Hippocampal formation (tissue), 2 donors: ENCODE measurements at regions not wholly inside any gene's neighbourhood (a gene's known extent, or its start where the extent isn't known, plus 50 kb on each side); places are given as distances from the start of the nearest gene placed in this dataset.

ENCODE experiments used
- DNase-seq, 2 donors: peaks; one replicate each; lab custom pipeline; 2025; lab: John Stamatoyannopoulos, UW

DNA sequence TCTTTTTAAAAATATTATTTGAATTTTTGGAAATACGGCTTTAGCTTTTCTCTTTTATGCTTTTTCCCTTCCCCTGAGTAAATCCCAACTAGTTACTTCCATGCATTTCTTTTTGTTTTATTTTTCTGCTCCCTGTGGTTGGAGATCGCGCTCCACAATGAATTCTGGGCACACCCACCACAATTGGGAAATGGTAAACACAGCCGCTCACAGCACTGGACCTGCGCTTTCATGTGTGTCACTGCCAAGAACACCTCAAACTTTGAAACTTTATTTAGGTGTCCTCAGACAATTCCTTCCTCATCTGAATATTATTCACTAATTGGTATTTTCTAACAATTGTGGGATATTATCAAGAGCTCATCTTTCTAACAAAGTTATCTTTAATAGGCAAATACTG, 82.8 kb upstream of the TMEM18 start:
- no peak for DNase-seq

DNA sequence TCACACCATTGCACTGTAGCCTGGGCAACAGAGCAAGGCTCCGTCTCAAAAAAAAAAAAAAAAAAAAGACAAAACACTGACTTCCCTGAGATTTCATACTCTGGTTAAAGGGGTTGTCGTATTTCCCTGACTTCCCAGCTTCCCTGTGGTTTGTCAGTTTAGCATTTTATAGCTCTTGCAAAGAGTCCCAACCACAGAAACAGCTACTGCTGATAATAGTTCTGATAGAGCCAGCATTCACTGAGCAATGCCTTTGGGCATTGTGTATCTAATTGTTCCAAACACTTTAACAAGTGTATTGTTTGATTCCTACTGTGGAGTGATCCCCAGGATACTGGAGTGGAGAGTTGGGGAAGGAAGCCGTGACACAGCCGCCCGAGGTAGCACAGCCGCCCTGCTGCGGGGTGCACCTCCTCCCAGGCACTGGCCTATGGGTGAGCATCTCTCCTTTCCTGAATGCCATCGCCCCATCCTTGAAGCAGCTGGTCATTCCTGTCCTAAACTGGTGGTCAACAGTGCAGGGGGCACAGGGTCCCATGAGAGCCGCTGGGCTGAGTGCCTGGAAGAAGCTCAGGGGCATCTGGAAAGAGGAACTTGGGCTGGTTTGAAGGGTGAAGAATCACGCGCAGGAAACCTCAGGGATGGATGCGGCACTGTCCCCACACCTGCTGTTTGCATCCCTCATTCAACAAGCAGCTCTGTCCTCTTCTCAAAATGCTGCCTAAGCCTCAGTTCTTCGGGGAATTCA, 81.0 kb upstream of the TMEM18 start:
- no peak for DNase-seq

DNA sequence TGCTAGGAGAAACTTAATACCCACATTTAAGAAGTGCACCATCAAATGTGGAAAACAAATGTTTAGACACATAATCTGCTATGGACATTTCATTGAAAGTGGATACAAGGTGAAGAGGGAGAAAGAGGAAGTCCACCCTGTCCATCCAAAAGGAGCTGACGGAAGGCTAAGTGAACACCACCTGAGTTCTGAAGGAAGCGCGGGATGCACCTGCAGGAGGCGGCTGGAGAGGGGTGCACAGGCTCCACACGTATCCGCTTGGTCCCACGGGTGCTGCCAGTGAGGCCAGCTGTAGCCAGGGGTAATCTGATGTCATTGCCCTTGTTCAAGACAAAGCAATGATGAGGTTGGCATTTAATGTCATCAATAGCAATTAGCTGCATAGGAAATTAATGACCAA, 75.9 kb upstream of the TMEM18 start:
- no peak for DNase-seq

DNA sequence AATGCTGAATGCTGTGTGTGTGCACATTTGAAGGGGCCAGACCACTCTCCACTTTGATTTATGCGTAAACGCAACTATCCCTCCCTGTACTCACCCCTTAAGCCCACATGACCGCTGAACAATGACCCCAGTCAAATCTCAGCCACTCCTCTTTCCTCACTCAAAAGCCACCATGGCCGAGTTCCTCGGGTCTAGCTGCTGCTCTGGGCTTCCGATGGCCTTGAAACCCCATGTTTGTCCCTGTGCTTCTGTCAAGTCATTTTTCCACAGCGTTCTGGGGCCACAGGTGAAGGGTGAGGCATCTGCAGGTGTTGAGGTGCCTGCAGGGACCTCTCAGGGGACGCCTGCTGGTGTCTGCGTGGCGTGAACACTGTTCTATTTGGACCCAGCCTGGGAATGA, 74.3 kb upstream of the TMEM18 start:
- no peak for DNase-seq

DNA sequence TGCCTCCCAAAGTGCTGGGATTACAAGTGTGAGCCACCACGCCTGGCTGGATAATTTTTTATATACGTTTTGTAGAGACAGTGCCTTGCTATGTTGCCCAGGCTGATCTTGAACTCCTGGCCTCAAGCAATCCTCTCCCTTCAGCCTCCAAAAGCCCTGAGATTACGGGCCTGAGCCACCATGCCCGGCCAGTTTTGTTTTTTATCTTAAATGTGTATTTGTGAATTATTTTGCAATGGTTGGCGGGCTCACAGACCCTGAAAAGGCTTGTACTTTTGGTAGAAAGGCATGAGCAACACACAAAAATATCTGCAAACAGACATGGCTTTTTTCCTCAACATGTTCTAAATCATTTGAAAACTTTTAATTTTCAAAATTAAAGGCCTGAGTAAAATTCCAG, 73.4 kb upstream of the TMEM18 start:
- DNase-seq: no peak

DNA sequence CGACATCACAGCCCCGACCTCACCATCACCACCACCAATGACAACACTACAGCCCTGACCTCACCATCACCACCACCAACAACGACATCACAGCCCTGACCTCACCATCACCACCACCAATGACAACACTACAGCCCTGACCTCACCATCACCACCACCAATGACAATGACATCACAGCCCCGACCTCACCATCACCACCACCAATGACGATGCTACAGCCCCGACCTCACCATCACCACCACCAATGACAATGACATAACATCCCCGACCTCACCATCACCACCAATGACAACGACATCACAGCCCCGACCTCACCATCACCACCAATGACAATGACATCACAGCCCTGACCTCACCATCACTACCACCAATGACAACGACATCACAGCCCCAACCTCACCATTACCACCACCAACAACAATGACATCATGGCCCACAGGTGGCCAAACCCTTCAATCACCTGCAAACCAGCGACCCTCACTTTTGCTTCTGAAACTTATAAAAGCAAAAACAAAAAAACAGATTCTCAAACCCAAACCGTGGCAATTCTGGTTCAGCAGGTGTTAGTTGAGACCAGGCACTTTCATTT, 70.7 kb upstream of the TMEM18 start:
- DNase-seq: no peak

DNA sequence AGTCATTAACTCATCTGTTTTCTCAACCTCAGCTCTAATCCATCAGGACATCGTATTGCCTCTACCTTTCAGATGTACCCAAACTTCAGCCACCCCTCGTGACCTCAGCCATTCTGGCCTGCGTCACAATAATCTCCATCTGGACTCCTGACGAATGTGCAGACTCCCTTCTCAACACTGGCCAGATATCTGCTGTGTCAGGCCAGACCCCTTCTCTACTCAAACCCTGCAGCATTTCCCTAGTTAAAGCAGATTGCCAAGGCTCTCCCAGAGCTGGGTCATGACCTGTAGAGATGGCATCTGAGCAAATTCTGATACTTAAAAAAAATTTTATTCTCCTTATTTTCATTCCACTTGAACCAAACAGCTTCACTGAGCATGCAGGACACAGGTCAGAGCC, 69.5 kb upstream of the TMEM18 start:
- no peak for DNase-seq

DNA sequence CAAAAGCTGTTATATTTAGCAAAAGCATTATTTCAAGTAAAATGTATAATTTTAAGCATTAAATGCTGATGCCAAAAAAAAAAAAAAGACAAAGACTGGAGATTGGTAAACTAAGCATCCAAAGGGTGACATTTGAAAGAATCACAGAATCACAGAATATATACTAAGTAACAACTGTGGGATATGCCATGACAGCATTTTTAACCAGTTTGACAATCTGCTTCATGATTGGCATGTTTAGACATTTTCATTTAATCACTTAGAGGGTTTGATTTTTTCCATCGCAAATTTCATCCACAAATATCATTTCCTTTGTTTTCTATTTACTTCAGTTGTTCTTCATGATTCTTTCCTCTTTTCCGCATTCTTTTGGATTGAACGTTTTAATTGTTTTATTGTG, 66.9 kb upstream of the TMEM18 start:
- DNase-seq: no peak

DNA sequence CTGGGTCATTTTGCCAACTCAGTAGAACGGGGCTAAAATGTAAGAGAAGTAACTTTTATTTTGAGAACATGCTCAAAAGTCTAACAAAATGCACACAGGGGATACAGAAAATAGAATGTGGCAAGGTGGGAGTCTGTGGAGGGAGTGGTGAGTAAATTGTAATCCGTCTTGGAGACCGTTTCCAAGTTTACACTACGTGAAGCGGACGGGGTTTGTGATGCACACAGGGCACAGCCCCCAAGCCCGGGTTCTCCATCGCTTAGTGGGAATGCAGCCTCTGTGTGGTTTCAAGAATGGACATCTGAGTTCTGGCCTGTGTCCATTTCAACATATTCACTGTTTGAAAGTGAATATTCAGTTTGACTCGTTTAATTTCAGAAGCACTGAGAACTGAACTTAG, 65.0 kb upstream of the TMEM18 start:
- DNase-seq: no peak

DNA sequence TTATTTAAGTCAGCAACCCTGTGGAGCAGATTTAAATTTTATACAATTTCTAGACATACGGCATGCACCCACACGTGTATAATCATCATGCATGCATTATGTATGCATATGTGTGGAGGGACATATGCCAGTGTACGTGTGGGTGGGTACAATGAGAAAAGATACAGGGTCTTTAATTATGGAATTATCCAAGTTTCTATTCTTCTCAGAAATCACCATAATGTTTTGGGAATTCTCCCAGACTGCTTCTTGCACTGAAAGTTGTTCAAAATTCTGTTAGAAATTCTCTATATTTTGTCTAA, 63.9 kb upstream of the TMEM18 start:
- no peak for DNase-seq

DNA sequence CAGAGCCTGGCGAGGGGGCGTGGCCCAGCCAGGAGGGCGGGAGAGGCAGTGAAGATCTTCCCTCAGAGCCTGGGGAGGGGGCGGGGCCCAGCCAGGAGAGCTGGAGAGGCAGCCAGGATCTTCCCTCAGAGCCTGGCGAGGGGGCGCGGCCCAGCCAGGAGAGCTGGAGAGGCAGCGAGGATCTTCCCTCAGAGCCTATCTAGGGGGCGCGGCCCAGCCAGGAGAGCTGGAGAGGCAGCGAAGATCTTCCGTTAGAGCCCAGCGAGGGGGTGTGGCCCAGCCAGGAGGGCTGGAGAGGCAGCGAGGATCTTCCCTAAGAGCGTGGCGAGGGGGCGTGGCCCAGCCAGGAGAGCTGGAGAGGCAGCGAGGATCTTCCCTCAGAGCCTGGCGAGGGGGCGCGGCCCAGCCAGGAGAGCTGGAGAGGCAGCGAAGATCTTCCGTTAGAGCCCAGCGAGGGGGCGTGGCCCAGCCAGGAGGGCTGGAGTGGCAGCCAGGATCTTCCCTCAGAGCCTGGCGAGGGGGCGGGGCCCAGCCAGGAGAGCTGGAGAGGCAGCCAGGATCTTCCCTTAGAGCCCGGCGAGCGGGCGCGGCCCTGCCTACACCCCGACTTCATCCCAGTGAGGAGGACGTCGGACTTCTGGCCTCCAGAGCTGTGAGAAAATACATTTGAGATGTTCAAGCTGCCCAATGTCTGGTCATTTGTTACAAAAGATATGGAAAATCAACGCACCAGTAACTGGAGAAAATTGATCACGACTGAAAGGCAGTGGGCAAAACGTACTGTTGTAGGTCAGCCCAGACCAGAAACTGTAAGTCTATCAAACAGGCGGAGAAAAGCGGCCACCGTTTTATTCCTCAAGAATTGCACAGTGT, 63.4 kb upstream of the TMEM18 start:
- peak; percentile 42 to 59 for DNase-seq

DNA sequence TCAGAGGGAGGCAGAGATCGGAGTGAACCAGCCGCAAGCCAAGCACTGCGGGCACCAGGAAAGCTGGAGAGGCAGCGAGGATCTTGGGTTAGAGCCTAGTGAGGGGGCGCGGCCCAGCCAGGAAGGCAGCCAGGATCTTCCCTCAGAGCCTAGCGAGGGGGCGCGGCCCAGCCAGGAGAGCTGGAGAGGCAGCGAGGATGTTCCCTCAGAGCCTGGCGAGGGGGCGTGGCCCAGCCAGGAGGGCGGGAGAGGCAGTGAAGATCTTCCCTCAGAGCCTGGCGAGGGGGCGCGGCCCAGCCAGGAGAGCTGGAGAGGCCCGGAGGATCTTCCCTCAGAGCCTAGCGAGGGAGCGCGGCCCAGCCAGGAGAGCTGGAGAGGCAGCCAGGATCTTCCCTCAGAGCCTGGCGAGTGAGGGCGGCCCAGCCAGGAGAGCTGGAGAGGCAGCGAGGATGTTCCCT, 62.7 kb upstream of the TMEM18 start:
- peak in 1 of 2 donors; percentile 51 for DNase-seq

DNA sequence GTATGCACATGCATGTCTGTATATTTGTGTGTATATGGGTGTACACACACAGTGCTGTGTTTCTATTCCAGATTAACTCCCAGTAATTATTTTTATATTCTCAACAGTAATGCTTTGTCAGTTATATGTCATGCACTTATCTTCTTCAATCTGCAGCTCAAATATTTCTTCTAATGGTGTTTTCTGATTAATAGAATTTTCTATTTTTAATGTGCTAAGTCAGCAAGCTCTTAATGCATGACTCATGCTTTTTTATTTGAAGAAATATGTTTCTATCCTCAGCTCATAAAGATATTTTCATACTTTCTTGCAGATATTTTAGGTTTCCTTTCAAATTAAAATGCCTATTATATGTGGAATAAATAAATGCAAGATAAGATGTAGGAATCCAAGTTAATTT, 59.7 kb upstream of the TMEM18 start:
- no peak for DNase-seq

DNA sequence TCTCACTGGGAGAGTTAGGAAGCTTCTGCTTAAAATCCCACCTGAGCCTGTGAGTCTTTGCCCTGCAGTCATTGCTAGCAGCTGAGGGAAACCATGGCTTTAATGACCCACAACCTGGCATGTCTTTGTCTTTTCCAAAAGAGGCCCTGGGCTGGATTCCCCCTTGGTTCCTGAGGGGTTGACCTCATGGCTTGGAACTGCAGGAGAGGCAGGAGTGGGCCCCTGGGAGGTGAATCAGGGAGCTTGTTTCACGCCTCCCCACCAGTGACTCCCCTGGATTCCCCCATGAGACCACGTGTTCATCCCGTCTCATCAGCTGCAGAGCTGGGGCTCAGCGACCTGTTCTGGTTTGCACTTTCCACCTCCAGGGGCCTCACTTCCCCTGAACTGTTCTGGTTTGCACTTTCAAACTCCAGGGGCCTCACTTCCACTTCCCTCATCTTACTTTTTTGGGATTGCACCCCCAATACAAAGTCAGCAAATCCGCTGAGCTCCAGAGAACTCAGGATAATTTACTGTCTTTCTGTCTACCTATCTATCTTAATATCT, 58.5 kb upstream of the TMEM18 start:
- no peak for DNase-seq

DNA sequence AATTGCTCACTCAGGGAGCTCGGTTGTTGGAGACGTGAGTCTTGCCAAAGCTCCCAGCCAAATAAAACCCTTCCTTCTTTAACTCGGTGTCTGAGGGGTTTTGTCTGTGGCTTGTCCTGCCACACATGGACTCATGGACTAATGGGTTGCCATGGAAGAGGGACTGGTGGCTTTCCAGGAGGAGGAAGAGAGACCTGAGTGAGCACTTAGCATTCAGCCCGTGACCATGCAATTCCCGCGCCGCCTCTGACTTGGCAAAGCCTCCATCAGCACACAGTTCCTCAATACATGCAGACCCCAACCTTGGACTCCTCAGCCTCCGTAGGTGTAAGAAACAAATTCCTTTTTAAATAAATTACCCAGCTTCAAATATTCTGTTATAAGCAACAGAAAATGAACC, 57.3 kb upstream of the TMEM18 start:
- DNase-seq: no peak

DNA sequence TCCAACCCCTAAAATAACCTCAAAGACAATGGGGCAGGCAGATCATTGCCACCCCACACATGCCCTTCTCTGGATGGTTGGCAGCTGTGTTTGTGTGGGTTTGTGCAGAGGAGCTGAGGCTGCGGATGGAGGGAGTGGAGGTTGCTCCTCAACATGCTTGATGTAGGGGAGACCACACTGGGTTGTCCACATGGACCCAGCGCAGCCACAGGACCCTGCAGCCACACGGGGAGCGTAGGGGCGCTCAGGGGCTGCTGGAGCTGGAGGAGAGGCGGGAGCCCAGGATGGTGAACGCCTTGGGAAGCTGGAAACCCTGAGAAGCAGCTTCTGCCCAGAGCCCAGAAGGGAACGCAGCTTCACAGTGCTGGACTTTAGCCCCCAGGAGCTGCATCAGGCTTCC, 56.3 kb upstream of the TMEM18 start:
- no peak for DNase-seq

DNA sequence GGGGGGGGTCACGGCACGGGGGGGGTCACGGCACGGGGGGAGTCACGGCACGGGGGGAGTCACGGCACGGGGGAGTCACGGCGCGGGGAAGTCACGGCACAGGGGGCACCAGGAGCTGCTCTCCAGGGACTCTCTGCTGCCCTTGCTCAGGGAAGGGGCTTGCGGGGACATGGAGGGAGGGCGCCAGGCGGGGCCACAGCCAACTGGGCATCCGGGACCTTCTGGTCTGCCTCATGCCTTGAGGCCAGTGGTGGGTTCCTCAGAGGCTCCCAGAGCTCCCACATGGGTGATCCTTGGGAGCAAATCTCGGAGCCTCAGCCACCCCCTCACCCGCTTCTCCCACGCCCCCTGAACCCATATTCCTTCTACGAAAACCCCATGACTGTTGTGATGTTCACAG, 55.8 kb upstream of the TMEM18 start:
- DNase-seq: no peak

DNA sequence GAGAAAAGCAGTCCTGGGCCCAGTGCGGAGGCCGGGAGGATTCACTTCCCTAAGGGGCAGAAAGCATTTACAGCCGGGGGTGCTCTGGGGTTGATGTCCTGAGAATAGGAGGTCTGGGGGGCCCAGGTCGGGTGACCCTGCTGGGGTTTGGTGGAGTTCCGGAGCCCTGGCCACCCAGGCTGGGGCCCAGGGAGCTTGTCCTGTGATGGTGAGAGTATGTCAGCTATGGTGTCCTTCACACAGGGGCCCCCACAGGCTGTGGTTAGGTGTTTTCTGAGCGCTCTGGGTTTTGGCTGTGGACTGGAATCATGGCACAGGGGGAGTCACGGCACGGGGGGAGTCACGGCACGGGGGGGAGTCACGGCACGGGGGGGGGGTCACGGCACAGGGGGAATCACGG, 54.5 kb upstream of the TMEM18 start:
- no peak for DNase-seq

DNA sequence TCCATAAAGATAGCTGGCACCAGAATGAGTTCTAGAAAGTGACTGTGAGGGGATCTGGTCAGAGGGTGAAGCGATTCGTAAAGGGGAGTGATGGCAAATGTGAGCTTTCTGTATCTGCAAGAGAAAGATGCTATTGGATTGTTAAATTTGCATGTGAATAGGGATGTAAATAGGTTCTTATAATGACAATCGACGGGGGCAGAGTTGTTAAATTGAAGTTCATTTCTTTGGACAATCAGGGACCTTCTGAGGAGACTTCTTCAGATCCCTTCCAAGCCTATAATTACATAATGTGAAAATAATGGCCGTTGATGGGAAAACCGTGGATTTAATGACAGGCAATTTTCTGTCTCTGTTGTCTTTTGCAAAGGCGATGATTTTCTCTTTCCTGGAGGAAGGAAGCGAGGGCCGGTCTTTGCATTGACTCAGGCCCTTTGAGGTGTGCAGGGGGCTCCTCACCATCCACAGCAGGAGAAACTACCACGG, 52.2 kb upstream of the TMEM18 start:
- no peak for DNase-seq

DNA sequence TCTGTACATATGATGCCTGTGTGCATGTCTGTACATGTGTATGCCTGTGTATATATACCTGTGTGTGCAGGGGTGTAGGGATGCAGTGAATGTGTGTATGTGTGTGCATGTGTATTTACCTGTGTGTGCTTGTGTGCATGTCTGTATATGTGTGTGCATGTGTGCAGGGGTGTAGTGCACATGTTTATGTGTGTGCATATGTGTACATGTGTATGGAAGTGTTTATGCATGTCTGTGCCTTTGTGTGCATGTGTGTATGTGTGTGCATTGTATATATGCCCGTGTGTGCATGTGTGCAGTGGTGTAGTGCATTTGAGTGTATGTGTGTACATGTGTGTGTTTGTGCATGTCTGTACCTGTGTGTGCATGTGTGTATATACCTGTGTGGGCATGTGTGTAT, 51.0 kb upstream of the TMEM18 start:
- DNase-seq: no peak

DNA sequence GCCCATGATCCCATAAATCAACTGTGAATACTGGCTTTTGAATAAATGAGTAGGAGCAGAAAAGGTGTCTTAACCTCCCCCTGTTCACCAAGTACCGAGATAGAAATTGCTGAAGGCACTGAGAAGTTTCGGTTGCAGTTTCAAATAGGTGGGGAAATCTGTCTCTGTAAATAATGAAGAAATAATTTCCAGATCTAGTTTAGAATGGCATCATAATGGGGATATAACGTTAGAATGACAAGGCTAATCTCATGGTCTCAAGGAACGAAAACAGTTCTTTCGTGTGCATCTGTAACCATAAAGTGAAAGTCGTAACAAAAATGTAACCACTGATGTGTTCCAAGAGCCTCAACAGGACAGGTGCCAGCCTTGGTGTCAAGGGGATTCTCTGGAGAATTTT, 49.9 kb upstream of the TMEM18 start:
- no peak for DNase-seq
